Right cardiac atrium (tissue), 5 donors: ENCODE measurements at regions not wholly inside any gene's neighbourhood (a gene's known extent, or its start where the extent isn't known, plus 50 kb on each side); places are given as distances from the start of the nearest gene placed in this dataset.
"Not testable (repeated sequence)": the region's sequence is repeated elsewhere in the genome, so short reads cannot be mapped to it uniquely, and the experiment has no call there.

Source experiments
- ATAC-seq, 2 donors: fragments of 200-7000 bp; cut with Tn5 transposase; one replicate each; pipeline versions ENCODE4 v1.8.0 to v1.9.1; 2020; ENCODE audit warnings: moderate library complexity in 2 of 2, mild to moderate bottlenecking in 1 of 2
- DNase-seq, 3 donors: peaks; one replicate each; pipeline ENCODE4 v3.0.0-alpha.2; 2020
- H3K27ac ChIP-seq: one replicate; pipeline ENCODE4 v1.5.1; 2013; ENCODE audit warnings: mild to moderate bottlenecking, low read length, control low read depth, moderate library complexity
- H3K27me3 ChIP-seq: one replicate; pipeline ENCODE4 v1.6.1; 2013; ENCODE audit not compliant: control insufficient read depth, insufficient read depth
- H3K4me1 ChIP-seq: one replicate; pipeline ENCODE4 v1.6.1; 2013; ENCODE audit warnings: low read length; ENCODE audit not compliant: control insufficient read depth, insufficient read depth
- H3K4me3 ChIP-seq: one replicate; pipeline ENCODE4 v1.5.1; 2013; ENCODE audit warnings: low read length, control low read depth
- H3K9me3 ChIP-seq: one replicate; pipeline ENCODE4 v1.6.1; 2013; ENCODE audit warnings: low read length; ENCODE audit not compliant: control insufficient read depth
- WGBS: extraction: QIAGEN DNeasy Blood & Tissue Kit; methylation state at CpG from one replicate; pipeline ENCODE4 v1.1.7; 2013; 5-methylcytosine and 5-hydroxymethylcytosine counted together
- intact Hi-C, 4 donors: fragments of 100-400 bp; cut with DNase I; formaldehyde crosslinking; loops; one replicate each; pipeline versions ENCODE4 v1.11.0 to v1.14.0; 2022 to 2023
- donor health status: healthy with polysubstance abuse.
- donor health status: DM: no; HTN: yes; CAD: no.
- donor health status: DM: no; HTN: no; CAD: no.
- donor health status: DM: no; HTN: yes; CAD: no; lungs with severe emphysema.
- donor health status: DM: yes; HTN: yes; CAD: no.

DNA sequence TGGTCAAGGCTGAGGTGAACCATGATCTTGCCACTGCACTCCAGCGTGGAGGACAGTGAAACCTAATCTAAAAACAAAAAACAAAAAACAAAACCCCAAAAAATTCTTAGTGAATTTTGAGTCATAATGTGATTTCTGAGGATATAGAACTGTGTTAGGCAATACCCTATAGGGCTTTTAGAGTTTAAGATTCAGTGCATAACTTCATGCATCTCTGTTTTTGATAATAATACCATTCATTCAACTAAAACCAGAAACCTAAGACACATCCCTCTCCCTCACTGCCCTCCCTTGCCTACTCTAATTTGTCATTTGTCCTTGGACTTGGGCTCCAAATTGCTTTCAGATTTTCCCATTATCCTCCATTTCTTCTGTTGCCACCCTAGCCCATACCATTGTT is 405.7 kb upstream of the EDIL3 start:
- H3K9me3 ChIP-seq, result no peaks in the 10 kb centered on the region
- H3K27ac ChIP-seq, result no peak overlapping the region
- H3K4me3 ChIP-seq, result no peak overlapping the region
- ATAC-seq (no peak), DNase-seq (no peak)
- WGBS, result 91% methylated on average over 1 of the region's 1 CpG
- H3K27me3 ChIP-seq, result no peaks in the 10 kb centered on the region
- H3K4me1 ChIP-seq, result no peaks in the 10 kb centered on the region
- intact Hi-C loops, result no loop called here

DNA sequence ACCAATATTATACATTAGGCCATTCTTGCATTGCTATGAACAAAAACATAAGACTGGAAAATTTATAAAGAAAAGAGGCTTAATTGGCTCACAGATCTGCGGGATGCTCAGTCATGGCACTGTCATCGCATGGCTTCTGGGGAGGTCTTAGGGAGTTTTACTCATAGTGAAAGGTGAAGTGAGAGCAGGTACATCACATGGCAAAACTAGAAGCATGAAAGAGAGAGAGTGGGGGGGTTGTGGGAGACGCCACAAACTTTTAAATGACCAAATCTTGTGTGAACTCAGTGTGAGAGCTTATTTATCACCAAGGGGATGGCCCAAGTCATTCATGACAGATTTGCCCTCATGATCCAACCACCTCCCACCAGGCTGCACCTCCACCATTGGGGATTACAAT is 398.3 kb upstream of the EDIL3 start:
- H3K9me3 ChIP-seq, result no peaks in the 10 kb centered on the region
- H3K4me3 ChIP-seq, result no peak overlapping the region
- WGBS, result 93% methylated on average over 3 of the region's 3 CpGs
- no peak overlapping the region for H3K27ac ChIP-seq
- H3K4me1 ChIP-seq, result no peaks in the 10 kb centered on the region
- intact Hi-C loops, result no loop called here
- DNase-seq (no peak), ATAC-seq (no peak)
- H3K27me3 ChIP-seq, result no peaks in the 10 kb centered on the region

DNA sequence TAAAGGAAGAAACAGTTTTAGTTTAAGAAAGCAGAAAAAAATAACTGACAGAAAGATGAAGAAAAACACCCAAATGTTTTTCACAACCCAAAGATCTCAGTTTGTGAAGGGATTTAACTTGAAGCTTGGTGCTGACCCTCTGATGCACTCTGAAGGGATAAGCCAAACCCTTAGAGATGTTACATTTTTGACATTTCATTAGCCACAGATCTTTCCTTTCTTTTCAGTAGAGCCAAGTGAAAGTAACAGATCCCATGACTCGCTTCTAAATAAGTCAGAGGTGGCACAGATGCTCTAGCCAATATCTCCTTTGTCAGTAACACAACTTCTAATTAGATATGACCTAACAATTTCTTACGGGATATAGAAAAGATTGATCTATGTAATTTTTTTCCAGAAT is 394.5 kb upstream of the EDIL3 start:
- Histone ChIP-seq H3K27ac (no peak overlapping the region), H3K27me3 (no peaks in the 10 kb centered on the region), H3K4me3 (no peak overlapping the region), H3K4me1 (no peaks in the 10 kb centered on the region), H3K9me3 (no peaks in the 10 kb centered on the region)
- intact Hi-C loops, result no loop called here
- 40% methylated on average over 2 of the region's 2 CpGs for WGBS
- DNase-seq (no peak), ATAC-seq (no peak)

DNA sequence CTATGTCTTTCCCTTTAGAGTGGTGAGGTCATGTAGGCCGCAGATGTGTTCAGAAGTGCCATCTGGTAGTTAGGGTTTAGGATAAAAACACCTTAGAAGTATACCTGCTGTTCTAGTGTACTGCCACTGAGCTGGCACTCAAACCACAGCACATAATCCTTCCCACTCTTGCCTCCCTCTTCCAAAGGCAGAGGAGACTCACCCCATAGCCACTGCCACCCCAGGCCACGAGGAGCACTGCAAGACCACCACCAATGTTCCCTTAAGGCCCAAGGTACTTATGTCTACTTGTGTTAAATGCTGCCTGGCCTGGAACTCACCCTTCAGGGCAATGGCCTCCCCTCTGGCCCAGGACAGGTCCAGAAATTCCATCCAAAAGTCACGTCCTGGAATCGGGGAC is 379.5 kb upstream of the EDIL3 start:
- intact Hi-C loops, result no loop called here
- H3K27me3 ChIP-seq, result no peaks in the 10 kb centered on the region
- DNase-seq (peak in 1 of 3 donors; percentile 27), ATAC-seq (no peak)
- H3K4me1 ChIP-seq, result no peaks in the 10 kb centered on the region
- 78% methylated on average over 4 of the region's 4 CpGs for WGBS
- no peaks in the 10 kb centered on the region for H3K9me3 ChIP-seq
- no peak overlapping the region for H3K27ac ChIP-seq
- no peak overlapping the region for H3K4me3 ChIP-seq

DNA sequence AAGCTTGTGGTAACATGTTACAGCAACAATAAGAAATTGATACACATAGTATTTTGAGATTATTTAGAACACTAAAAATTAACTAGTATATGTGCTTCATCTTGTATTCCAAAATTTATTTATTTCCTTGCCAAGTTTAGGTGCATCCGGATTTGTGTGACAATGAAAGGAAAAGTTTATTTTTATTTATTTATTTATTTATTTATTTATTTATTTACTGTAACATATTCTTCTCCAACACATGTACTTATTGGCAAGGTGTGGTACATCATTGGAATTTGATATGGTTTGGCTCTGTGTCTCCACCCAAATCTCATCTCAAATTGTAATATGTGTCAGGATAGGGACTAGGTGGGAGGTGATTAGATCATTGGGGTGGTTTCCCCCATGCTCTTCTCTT is 373.3 kb upstream of the EDIL3 start:
- intact Hi-C loops, result no loop called here
- Histone ChIP-seq H3K4me3 (no peak overlapping the region), H3K27me3 (no peaks in the 10 kb centered on the region), H3K9me3 (no peaks in the 10 kb centered on the region), H3K27ac (no peak overlapping the region), H3K4me1 (no peaks in the 10 kb centered on the region)
- ATAC-seq (no peak), DNase-seq (no peak)
- 79% methylated on average over 1 of the region's 1 CpG for WGBS

DNA sequence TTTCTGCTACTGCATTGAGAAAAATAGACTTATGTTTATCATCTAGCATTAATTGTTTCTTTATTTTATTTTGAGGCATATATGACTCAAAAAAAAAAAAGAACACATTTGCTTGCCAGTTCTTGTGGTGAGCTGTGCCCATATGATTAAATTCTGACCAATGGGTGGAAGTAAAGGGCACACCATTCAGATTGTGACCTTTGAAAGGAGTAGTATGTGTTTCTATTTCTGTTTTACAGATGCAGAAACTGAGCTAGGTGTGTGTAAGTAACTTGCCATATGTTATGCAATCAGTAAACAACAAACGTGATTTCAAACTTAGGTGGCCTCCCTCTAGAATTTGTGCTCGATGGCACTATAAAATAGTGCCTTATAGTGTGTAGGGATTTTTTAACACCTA is 368.1 kb upstream of the EDIL3 start:
- H3K4me3 ChIP-seq, result no peak overlapping the region

DNA sequence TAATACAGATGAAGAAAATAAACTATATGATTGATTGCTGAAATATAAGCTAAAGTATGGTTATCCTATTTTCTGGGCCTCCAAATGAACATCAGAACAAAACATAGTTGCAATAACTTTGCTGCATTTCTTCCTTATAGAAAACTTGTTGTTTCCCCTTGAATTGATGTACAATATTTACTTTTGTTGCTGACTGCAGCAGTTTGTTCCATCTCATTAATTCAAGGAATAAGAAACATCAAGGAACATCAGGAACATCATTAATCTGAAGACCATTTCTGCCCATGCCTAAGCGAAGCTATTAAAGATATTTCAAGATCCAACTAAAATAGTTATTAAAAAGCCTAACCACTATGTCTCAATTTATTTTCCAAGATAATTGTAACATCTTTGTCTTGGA is 363.6 kb upstream of the EDIL3 start:
- WGBS, result 90% methylated on average over 1 of the region's 1 CpG
- ATAC-seq (no peak), DNase-seq (no peak)
- Histone ChIP-seq H3K9me3 (no peaks in the 10 kb centered on the region), H3K4me1 (no peaks in the 10 kb centered on the region), H3K27me3 (no peaks in the 10 kb centered on the region), H3K27ac (no peak overlapping the region), H3K4me3 (no peak overlapping the region)
- intact Hi-C loops, result no loop called here

More for the DNA sequence above, 368.1 kb upstream of the EDIL3 start:
- Histone ChIP-seq H3K4me1 (no peaks in the 10 kb centered on the region), H3K27me3 (no peaks in the 10 kb centered on the region), H3K9me3 (no peaks in the 10 kb centered on the region), H3K27ac (no peak overlapping the region)
- intact Hi-C loops, result no loop called here
- ATAC-seq, result no peak
- WGBS, result 64% methylated on average over 2 of the region's 2 CpGs
- no peak for DNase-seq

DNA sequence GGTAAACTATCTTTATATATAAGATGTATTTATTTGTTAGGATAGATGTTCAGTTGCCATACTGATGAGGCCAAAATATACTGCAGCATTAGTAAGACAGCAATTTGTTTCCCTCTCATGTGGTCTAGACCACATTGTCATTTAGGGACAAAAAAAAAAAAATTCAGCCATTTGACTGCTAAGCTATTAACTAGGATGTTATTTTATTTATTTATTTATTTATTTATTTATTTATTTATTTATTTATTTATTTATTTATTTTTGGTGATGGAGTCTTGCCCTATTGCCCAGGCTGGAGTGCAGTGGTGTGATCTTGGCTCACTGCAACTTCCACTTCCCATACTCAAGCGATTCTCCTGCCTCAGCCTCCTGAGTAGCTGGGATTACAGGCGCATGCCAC is 361.6 kb upstream of the EDIL3 start:
- not testable (repeated sequence) for H3K27me3 ChIP-seq

DNA sequence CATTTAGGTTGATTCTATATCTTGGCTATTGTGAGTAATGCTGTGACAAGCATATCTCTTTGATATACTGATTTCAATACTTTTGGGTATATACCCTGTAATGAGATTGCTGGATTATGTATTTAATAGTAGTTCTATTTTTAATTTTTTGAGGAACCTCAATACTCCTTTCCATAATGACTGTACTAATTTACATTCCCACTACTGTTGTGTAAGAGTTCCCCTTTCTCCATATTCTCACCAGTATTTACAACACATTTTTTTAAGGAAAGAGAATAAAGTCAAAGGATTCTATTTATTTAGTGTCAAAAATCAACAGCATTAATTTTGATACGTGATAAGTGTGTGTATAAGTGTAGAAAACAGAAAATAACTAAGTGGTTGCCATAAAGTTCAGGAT is 356.4 kb upstream of the EDIL3 start:
- Histone ChIP-seq H3K4me3 (no peak overlapping the region), H3K27me3 (no peaks in the 10 kb centered on the region), H3K4me1 (no peaks in the 10 kb centered on the region), H3K9me3 (no peaks in the 10 kb centered on the region), H3K27ac (no peak overlapping the region)
- DNase-seq (no peak), ATAC-seq (no peak)
- WGBS, result 62% methylated on average over 1 of the region's 1 CpG
- intact Hi-C loops, result no loop called here

More for the DNA sequence above, 361.6 kb upstream of the EDIL3 start:
- ATAC-seq, H3K27ac ChIP-seq, H3K9me3 ChIP-seq, intact Hi-C loops, H3K4me3 ChIP-seq, H3K4me1 ChIP-seq, DNase-seq: not testable (repeated sequence)
- 94% methylated on average over 2 of the region's 2 CpGs for WGBS

DNA sequence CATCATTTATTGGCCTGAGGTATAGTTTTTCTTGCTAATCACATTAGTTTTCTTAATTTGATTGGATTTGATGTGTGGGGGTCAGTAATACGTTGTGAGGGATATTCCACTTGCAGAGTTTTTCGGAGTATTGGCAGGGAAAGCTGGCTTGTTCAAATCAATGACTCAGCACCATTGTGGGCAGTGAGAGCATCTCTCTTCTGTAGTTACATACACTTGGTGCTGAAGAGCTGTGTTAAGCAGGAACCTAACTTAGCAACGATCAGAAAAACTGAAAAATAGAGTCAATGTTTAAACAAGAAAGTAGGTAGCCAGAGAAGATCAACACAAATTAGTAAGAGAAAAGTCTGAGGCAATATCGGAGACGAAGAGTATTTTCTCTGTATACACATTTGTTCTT is 344.6 kb upstream of the EDIL3 start:
- intact Hi-C loops, result no loop called here
- no peaks in the 10 kb centered on the region for H3K4me1 ChIP-seq
- ATAC-seq (no peak), DNase-seq (no peak)
- no peaks in the 10 kb centered on the region for H3K9me3 ChIP-seq
- H3K27ac ChIP-seq, result no peak overlapping the region
- 53% methylated on average over 5 of the region's 5 CpGs for WGBS
- no peaks in the 10 kb centered on the region for H3K27me3 ChIP-seq
- H3K4me3 ChIP-seq, result no peak overlapping the region

DNA sequence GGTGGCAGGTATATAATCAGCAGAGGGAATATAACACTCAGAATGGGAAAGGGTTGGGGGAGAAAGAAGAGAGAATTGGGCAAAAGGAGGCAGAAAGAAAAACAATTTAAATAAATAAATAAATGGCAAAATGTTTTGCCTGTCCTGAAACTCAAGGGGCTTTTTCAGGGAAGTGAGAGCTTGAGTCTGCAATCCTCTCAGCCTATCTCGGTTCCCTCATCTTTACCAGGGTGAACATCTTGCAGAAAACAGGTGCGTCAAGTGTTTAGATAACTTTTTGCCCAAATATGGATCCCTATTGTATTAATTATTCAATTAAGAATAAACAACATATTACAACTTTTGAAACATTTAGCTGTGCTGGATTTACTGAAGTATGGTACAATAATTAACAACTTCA is 343.0 kb upstream of the EDIL3 start:
- Histone ChIP-seq H3K4me3 (no peak overlapping the region), H3K9me3 (no peaks in the 10 kb centered on the region), H3K27ac (no peak overlapping the region), H3K4me1 (no peaks in the 10 kb centered on the region), H3K27me3 (no peaks in the 10 kb centered on the region)
- no peak for ATAC-seq
- WGBS, result 85% methylated on average over 2 of the region's 2 CpGs
- intact Hi-C loops, result no loop called here
- no peak for DNase-seq

DNA sequence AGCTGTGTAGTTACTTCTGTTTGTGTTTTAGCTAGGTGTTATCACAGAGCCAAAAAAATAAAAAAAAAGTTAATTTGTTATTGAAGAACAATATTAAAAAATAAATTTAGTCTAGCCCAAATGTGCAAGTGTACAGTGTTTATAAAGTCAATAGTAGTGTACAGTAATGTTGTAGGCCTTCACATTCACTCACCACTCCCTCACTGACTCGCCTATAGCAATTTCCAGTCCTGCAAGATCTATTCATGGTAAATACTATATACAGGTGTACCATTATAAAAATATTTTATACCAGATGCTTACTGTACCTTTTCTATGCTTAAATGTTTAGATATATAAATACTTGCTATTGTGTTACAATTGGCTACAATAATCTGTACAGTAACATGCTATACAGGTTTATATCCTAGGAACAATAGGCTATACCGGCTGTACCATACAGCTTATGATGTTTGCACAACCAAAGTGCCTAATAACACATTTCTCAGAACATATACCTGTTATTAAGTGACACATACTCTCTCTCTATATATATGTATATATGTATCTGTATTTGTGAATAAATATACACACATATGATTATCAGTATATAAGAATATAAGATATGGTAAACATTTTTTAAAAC is 341.4 kb upstream of the EDIL3 start:
- DNase-seq, result no peak
- Histone ChIP-seq H3K27ac (no peak overlapping the region), H3K27me3 (no peaks in the 10 kb centered on the region), H3K9me3 (no peaks in the 10 kb centered on the region), H3K4me1 (no peaks in the 10 kb centered on the region), H3K4me3 (no peak overlapping the region)
- ATAC-seq, result no peak
- WGBS, result 85% methylated on average over 2 of the region's 2 CpGs
- intact Hi-C loops, result no loop called here
